H9 (cell line): ENCODE measurements at regions not wholly inside any gene's neighbourhood (a gene's known extent, or its start where the extent isn't known, plus 50 kb on each side); places are given as distances from the start of the nearest gene placed in this dataset.
A peak's percentile ranks its signal among the peaks of the same experiment; 100 is the strongest.

ENCODE experiments used
- DNase-seq: peaks from one replicate; pipeline ENCODE4 v3.0.0-alpha.2; 2017
- H2AFZ ChIP-seq: one replicate; pipeline ENCODE4 v1.6.1; 2013; ENCODE audit warnings: mild to moderate bottlenecking, low read length, control low read depth, moderate library complexity
- H2AK5ac ChIP-seq: 2 replicates; pipeline ENCODE4 v1.6.1; 2013; ENCODE audit warnings: low read length, control low read depth, mixed read lengths; ENCODE audit not compliant: insufficient read length
- H2BK120ac ChIP-seq: one replicate; pipeline ENCODE4 v1.6.1; 2013; ENCODE audit warnings: low read depth, mild to moderate bottlenecking, low read length, control low read depth, inconsistent platforms; ENCODE audit not compliant: poor library complexity, severe bottlenecking
- H2BK12ac ChIP-seq: 2 replicates; pipeline ENCODE4 v1.6.1; 2013; ENCODE audit warnings: low read length, control low read depth, mixed read lengths, low read depth; ENCODE audit not compliant: insufficient read length
- H2BK15ac ChIP-seq: 2 replicates; pipeline ENCODE4 v1.6.1; 2013; ENCODE audit warnings: low read depth, low read length, control low read depth
- H2BK20ac ChIP-seq: one replicate; pipeline ENCODE4 v1.6.1; 2013; ENCODE audit warnings: low read depth, mild to moderate bottlenecking, low read length, control low read depth, inconsistent platforms; ENCODE audit not compliant: poor library complexity, severe bottlenecking
- H2BK5ac ChIP-seq: 2 replicates; pipeline ENCODE4 v1.6.1; 2013; ENCODE audit warnings: low read length, control low read depth, mixed read lengths; ENCODE audit not compliant: insufficient read length
- H3K14ac ChIP-seq: 2 replicates; pipeline ENCODE4 v1.6.1; 2013; ENCODE audit warnings: low read length, control low read depth; ENCODE audit not compliant: insufficient read depth
- H3K18ac ChIP-seq: 2 replicates; pipeline ENCODE4 v1.6.1; 2013; ENCODE audit warnings: low read depth, mild to moderate bottlenecking, mixed read lengths, low read length, control low read depth; ENCODE audit not compliant: insufficient read length
- H3K23ac ChIP-seq: 2 replicates; pipeline ENCODE4 v1.6.1; 2013; ENCODE audit warnings: low read length, control low read depth, mixed read lengths, low read depth; ENCODE audit not compliant: insufficient read length
- H3K23me2 ChIP-seq: 2 replicates; pipeline ENCODE4 v1.6.1; 2013; ENCODE audit warnings: low read depth, mild to moderate bottlenecking, mixed read lengths, low read length, control low read depth; ENCODE audit not compliant: insufficient read length, poor library complexity, severe bottlenecking
- H3K27ac ChIP-seq: 2 replicates; pipeline ENCODE4 v1.5.1; 2013; ENCODE audit warnings: low read length, control low read depth, mixed read lengths, low read depth; ENCODE audit not compliant: insufficient read length
- H3K27me3 ChIP-seq: 2 replicates; pipeline ENCODE4 v1.6.1; 2013; ENCODE audit warnings: low read length, control low read depth, inconsistent platforms; ENCODE audit not compliant: insufficient read depth
- H3K4ac ChIP-seq: 2 replicates; pipeline ENCODE4 v1.6.1; 2013; ENCODE audit warnings: low read depth, mild to moderate bottlenecking, control low read depth, inconsistent platforms, low read length, moderate library complexity
- H3K4me1 ChIP-seq: 2 replicates; pipeline ENCODE4 v1.6.1; 2013; ENCODE audit warnings: low read length, control low read depth, inconsistent platforms; ENCODE audit not compliant: insufficient read depth
- H3K4me2 ChIP-seq: 2 replicates; pipeline ENCODE4 v1.6.1; 2013; ENCODE audit warnings: low read length, control low read depth, mixed read lengths; ENCODE audit not compliant: insufficient read length, insufficient read depth
- H3K56ac ChIP-seq: 2 replicates; pipeline ENCODE4 v1.6.1; 2013; ENCODE audit warnings: low read depth, mild to moderate bottlenecking, mixed read lengths, low read length, control low read depth; ENCODE audit not compliant: insufficient read length
- H3K79me1 ChIP-seq: 2 replicates; pipeline ENCODE4 v1.6.1; 2013; ENCODE audit warnings: low read depth, mild to moderate bottlenecking, moderate library complexity, low read length, control low read depth, inconsistent platforms; ENCODE audit not compliant: insufficient read depth, poor library complexity, severe bottlenecking
- H3K79me2 ChIP-seq: 2 replicates; pipeline ENCODE4 v1.6.1; 2013; ENCODE audit warnings: low read length, control low read depth, inconsistent platforms; ENCODE audit not compliant: insufficient read depth
- H3K9ac ChIP-seq: 2 replicates; pipeline ENCODE4 v1.6.1; 2013; ENCODE audit warnings: low read length, control low read depth, mixed read lengths; ENCODE audit not compliant: insufficient read length; ENCODE audit errors: extremely low read depth
- H3K9me3 ChIP-seq: one replicate; pipeline ENCODE4 v1.6.1; 2013; ENCODE audit warnings: low read depth, low read length, inconsistent platforms; ENCODE audit not compliant: control insufficient read depth
- H3T11ph ChIP-seq: one replicate; pipeline ENCODE4 v1.6.1; 2013; ENCODE audit warnings: mild to moderate bottlenecking, low read length, control low read depth, inconsistent platforms
- H4K20me1 ChIP-seq: one replicate; pipeline ENCODE4 v1.6.1; 2013; ENCODE audit not compliant: control insufficient read depth, insufficient read length, insufficient read depth
- H4K5ac ChIP-seq: 2 replicates; pipeline ENCODE4 v1.6.1; 2013; ENCODE audit warnings: low read depth, mild to moderate bottlenecking, mixed read lengths, low read length, control low read depth; ENCODE audit not compliant: insufficient read length
- H4K8ac ChIP-seq: replicated peaks from 2 replicates; pipeline ENCODE4 v1.6.1; 2013; ENCODE audit warnings: low read length, control low read depth, mixed read lengths, low read depth; ENCODE audit not compliant: insufficient read length
- H4K91ac ChIP-seq: 2 replicates; pipeline ENCODE4 v1.6.1; 2013; ENCODE audit warnings: low read depth, mild to moderate bottlenecking, moderate library complexity, mixed read lengths, low read length, control low read depth; ENCODE audit not compliant: insufficient read length
- H3K27ac Mint-ChIP-seq, 3 experiments: 2 replicates in 2 of 3; 3 replicates in 1 of 3; pipeline ENCODE4 v1.8.0; 2020 to 2021; ENCODE audit warnings: mixed read lengths in 3 of 3, mild to moderate bottlenecking in 1 of 3, moderate library complexity in 1 of 3
- H3K27me3 Mint-ChIP-seq: 2 replicates; pipeline ENCODE4 v1.8.0; 2021; ENCODE audit warnings: low read depth, mild to moderate bottlenecking, moderate library complexity, mixed read lengths
- H3K36me3 Mint-ChIP-seq, 3 experiments: 2 replicates in 2 of 3; 3 replicates in 1 of 3; pipeline ENCODE4 v1.8.0; 2020 to 2021; ENCODE audit warnings: low read depth in 3 of 3, mixed read lengths in 3 of 3; ENCODE audit not compliant: insufficient read depth in 1 of 3
- H3K4me1 Mint-ChIP-seq, 2 experiments: 2 replicates each; pipeline ENCODE4 v1.8.0; 2020; ENCODE audit warnings: mixed read lengths in 2 of 2
- H3K4me3 Mint-ChIP-seq, 2 experiments: 2 replicates in 1 of 2; 3 replicates in 1 of 2; pipeline ENCODE4 v1.8.0; 2020 to 2021; ENCODE audit warnings: mild to moderate bottlenecking in 2 of 2, mixed read lengths in 2 of 2, moderate library complexity in 1 of 2
- H3K9me3 Mint-ChIP-seq, 2 experiments: 2 replicates in 1 of 2; 3 replicates in 1 of 2; pipeline ENCODE4 v1.8.0; 2020; ENCODE audit warnings: mild to moderate bottlenecking in 2 of 2, mixed read lengths in 2 of 2, moderate library complexity in 1 of 2
- WGBS: extraction: QIAGEN DNeasy Blood & Tissue Kit; methylation state at CpG from one replicate; pipeline ENCODE4 v1.1.7; 2013; ENCODE audit warnings: missing lambda C conversion rate, low lambda C conversion rate, mixed read lengths; ENCODE audit not compliant: insufficient read length; ENCODE audit errors: extremely low coverage; 5-methylcytosine and 5-hydroxymethylcytosine counted together
- TF ChIP-seq, protein P1 (sequence below): fragments of 200-600 bp; sonication (generic); conservative IDR thresholded peaks from 3 replicates; pipeline ENCODE4 v1.8.0; 2021; ENCODE audit warnings: antibody characterized with exemption, mild to moderate bottlenecking

- H3K9ac ChIP-seq, result no peak overlapping the region
- H2BK5ac ChIP-seq, result no peak overlapping the region
- Mint-ChIP-seq H3K27me3 (no peaks in the 10 kb centered on the region), H3K9me3 (peaks cover 15 to 19% of the 10 kb centered on the region in 2 experiments), H3K27ac (0 out of 7 replicates have a peak overlapping the region, but pooled peaks of 1 of the 3 experiments have one; percentile 27), H3K36me3 (peaks cover 12 to 21% (median 15%) of the 10 kb centered on the region in 3 experiments), H3K4me1 (peaks cover 9 to 10% of the 10 kb centered on the region in 2 experiments), H3K4me3 (no peak overlapping the region)
- no peak overlapping the region for H4K91ac ChIP-seq
- H4K20me1 ChIP-seq, result no peaks in the 10 kb centered on the region
- no peak overlapping the region for H2BK20ac ChIP-seq
- H2AK5ac ChIP-seq, result no peak overlapping the region
- no peak overlapping the region for H3K27ac ChIP-seq
- no peak overlapping the region for H4K8ac ChIP-seq
- H2AFZ ChIP-seq, result no peak overlapping the region
- no peak overlapping the region for H2BK12ac ChIP-seq
- H3K27me3 ChIP-seq, result no peaks in the 10 kb centered on the region
- H2BK120ac ChIP-seq, result no peak overlapping the region
- no peak overlapping the region for H3K56ac ChIP-seq
- H3K4me2 ChIP-seq, result no peak overlapping the region
- H4K5ac ChIP-seq, result no peak overlapping the region
- H3K79me2 ChIP-seq, result no peaks in the 10 kb centered on the region
- H3K9me3 ChIP-seq, result no peaks in the 10 kb centered on the region
- TF ChIP-seq, protein P1, sequence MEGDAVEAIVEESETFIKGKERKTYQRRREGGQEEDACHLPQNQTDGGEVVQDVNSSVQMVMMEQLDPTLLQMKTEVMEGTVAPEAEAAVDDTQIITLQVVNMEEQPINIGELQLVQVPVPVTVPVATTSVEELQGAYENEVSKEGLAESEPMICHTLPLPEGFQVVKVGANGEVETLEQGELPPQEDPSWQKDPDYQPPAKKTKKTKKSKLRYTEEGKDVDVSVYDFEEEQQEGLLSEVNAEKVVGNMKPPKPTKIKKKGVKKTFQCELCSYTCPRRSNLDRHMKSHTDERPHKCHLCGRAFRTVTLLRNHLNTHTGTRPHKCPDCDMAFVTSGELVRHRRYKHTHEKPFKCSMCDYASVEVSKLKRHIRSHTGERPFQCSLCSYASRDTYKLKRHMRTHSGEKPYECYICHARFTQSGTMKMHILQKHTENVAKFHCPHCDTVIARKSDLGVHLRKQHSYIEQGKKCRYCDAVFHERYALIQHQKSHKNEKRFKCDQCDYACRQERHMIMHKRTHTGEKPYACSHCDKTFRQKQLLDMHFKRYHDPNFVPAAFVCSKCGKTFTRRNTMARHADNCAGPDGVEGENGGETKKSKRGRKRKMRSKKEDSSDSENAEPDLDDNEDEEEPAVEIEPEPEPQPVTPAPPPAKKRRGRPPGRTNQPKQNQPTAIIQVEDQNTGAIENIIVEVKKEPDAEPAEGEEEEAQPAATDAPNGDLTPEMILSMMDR, result no peak
- H3K4ac ChIP-seq, result no peak overlapping the region
- H3K18ac ChIP-seq, result no peak overlapping the region
- no peak overlapping the region for H2BK15ac ChIP-seq
- no peak overlapping the region for H3T11ph ChIP-seq
- H3K23ac ChIP-seq, result no peak overlapping the region
- DNase-seq, result no peak
- WGBS, result no CpG with 5 or more reads among the region's 4 CpGs
- no peaks in the 10 kb centered on the region for H3K79me1 ChIP-seq
- H3K4me1 ChIP-seq, result no peaks in the 10 kb centered on the region
- H3K14ac ChIP-seq, result no peak overlapping the region
- no peaks in the 10 kb centered on the region for H3K23me2 ChIP-seq
Observed at GRCh38 chrX:1743105-1743504, 128.2 kb downstream of the ASMT start.
